Gastroesophageal sphincter (tissue), 3 donors: ENCODE measurements at regions not wholly inside any gene's neighbourhood (a gene's known extent, or its start where the extent isn't known, plus 50 kb on each side); places are given as distances from the start of the nearest gene placed in this dataset.

ENCODE experiments used
- CTCF ChIP-seq, 4 experiments: fragments of 200-600 bp in 2 of 4; fragments of 450-650 bp in 2 of 4; sonication (generic) in 1 of 4; IDR thresholded peaks; one replicate each; pipeline ENCODE4 v1.5.1; 2017 to 2019; ENCODE audit warnings: antibody characterized with exemption in 4 of 4, mild to moderate bottlenecking in 2 of 4, moderate library complexity in 2 of 4
- POLR2A ChIP-seq, 2 donors: fragments of 450-650 bp; IDR thresholded peaks; one replicate each; pipeline ENCODE4 v1.6.1; 2017; ENCODE audit warnings: antibody characterized with exemption in 2 of 2, mild to moderate bottlenecking in 2 of 2, moderate library complexity in 1 of 2
- POLR2AphosphoS5 ChIP-seq: sonication (generic); formaldehyde crosslinking; IDR thresholded peaks from one replicate; pipeline ENCODE4 v1.6.1; 2017; ENCODE audit warnings: antibody characterized with exemption

DNA sequence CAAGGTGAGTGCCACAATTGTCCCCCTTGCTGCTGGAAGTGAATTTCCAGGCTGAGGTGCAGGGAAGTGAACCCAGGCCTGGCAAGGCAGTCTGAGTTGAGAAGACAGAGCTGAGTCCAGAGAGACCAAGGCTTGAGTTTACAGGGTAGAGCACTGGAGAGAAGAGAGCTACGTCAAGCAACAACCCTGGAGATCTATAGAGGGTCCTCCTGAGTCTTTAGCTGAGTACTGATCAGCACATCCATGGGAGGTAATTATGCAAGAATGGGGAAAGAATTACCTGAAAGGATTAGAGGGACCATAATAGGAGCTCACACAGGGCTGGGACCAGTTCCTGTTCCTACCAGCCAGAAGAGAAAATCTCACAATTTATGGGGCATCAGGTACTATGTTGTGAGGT, 190.7 kb downstream of the NEDD1 start:
- no peak for TF ChIP-seq CTCF (IDR thresholded peaks at IDR 0.05)
- no peak for TF ChIP-seq POLR2A (IDR thresholded peaks at IDR 0.05)
- no peak for TF ChIP-seq POLR2AphosphoS5
